HT1080 (cell line): ENCODE measurements at regions not wholly inside any gene's neighbourhood (a gene's known extent, or its start where the extent isn't known, plus 50 kb on each side); places are given as distances from the start of the nearest gene placed in this dataset.

Source experiments
- DNase-seq: peaks from one replicate; pipeline ENCODE4 v3.0.0-alpha.2; 2015; ENCODE audit warnings: low read depth

DNA sequence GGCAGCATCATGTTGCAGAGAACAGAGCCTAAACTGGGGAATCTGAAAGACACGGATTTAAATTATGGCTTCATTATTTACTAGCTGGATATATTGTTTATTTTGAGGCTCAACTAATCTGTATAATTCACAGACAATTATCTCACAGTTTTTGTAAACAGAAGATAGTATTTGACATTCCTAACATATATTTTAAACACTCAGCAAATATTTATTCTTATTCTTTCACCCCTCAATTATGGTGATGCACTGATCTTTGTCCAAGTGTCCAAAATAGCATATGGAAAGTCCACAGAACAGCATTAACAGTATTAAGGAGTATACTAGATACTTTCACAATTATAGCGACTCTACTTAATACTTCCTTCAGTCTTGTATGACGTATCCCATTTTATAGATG lies 257.0 kb downstream of the ADGRG6 start:
- DNase-seq, result no peak

DNA sequence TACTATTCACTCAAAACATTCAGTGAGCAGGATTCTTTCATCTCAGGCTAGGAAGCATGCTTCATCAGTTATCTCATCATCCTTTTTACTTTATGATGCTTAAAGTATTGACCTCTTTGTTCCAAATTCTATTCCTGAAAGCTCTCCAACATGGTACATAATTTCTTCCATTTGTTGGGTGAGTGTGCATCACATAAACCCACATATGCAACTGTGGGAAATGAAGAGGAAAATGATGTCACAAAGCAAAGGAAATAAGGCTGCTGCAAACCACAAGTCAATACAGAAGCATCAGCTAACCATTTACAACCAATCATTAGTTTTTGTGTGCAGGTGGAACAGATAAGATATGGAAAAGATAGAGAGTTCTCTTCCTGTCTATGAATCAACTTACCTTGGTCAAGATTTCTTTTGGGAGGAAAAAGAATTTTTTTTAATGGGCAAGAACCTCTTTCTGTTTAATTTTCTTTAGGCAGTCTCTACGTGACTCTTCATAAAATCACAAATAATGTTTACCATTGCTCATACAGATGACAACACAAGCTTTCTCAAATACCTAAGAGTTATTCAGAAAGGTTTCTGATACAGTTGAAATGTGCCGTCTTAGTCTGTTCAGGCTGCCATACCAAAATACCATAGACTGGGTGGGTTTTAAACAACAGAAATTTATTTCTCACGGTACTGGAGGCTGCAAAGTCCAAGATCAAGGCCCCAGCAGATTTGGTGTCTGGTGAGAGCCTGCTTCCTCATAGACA lies 259.9 kb downstream of the ADGRG6 start:
- no peak for DNase-seq

DNA sequence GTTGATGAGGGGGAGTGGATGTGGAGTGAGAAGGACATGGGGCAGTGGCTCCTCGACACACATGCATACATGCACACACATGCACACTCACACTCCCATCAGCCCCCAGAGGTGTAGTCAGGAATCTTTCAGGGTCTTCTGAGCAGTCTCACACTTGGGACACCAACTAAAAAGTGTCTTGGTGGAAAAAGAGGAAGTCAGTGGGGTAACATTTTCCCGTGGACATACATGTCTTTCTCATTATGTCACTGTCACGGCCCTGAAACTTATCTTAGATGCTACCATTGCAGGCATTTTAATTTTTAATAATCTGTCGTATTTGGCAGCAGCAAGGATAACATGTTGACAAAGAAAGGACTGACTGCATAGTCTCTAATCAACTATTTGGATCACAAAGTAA lies 261.1 kb downstream of the ADGRG6 start:
- DNase-seq, result no peak

DNA sequence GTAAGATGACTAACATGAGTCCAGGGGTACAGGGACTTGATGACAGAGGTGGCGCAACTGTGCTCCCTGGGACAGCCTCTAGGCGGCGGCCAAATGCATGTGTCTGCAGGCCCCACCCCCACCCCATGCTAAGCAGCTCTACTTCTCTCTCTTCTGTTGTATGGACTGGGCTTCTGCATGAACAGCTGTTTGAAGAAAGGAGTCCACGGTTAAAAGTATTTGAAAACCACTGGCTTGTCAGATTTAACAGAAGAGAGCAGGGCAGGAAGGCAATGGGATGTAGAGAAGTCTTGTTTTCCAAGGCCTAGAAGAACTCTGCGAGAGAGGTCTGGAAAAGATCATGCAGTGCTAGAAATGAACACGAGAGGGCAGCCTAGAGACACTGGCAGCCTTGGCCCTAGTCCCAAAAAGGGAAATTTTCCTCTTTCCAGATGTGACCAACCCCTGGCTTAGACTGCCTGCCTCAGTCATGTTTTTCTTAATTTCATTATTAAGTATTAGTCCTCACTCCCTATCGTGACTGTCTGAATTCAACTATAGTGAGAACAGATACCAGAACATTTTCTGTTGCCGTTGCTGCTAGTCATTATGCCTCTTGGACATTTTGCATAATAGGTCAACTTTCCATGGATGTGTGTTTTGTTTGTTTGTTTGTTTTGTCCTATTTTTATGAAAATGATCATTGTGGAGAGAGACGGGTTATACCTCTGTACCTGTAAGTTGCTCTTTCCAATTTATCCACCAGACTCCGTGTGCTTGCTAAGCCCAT lies 265.0 kb downstream of the ADGRG6 start:
- DNase-seq, result peak; percentile 65

DNA sequence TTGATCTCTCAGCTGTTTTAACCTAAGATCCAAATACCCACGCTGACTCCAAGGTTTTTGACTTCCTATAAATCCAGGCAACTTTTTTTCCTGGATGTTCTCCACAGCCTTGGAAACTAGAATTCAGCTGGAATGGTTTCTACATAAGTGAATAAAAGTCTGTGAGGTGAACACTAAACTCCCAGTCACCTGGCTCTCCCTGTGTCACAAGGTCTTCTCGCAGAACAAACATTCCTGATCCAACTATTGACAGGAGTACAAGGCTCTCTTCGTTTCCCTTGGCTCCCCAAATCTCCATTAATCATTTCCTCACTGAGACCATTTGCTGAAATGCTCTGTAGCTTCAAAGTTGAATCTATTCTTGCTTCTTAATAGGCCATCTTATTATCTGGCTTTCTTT lies 265.7 kb downstream of the ADGRG6 start:
- no peak for DNase-seq

DNA sequence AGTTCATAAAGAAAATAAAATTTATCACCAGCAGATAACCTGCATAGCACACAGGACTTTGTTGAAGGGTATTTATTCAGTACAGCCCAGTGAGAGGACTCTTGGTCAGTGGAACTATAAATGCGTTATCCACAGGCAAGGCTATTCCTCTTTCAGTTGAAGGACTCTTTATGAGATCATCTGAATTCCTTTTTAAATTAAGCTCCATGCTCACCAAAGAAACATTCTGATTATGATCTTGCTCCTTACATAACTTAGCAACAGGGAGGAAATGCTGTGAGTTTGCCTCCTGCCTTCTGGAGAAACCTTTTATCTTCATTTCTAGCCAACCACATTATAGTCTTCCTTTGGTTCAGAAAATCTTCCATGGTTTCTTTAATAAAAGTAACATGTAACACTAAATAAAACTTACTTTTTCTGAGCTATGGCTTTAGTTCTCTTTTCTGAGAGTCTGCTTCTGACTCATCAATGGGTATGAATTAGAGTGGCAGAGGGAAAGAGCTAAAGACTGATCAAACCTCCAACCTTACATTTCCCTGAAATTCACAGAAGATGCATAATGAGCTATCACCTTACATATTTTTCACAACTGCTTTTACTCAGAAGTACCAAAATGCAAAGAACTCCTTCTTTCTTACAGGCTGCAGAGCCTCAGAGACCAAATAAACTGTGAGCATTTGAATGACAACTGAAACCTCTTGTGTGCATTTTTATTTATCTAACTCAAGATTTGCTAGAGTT lies 267.2 kb downstream of the ADGRG6 start:
- peak; percentile 39 for DNase-seq

DNA sequence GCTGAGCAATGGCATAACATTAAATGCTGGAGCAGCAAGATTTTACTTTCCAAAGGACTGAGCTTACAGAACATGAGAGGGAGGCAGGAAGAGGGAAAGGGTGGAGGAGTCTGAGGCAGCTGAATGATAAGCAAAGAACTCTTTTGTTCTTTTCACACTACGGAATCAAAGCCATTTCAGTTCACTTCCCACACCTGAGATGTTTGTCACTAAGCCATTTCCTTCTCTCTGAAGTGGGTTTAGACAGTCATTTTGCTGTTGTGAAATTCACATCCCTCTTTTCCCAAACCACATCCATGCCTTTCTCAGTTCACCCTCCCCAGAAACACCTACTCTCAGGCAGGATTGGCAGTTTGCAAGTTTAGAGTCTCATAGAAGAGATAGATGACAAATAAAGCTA lies 267.9 kb downstream of the ADGRG6 start:
- DNase-seq, result peak; percentile 82

DNA sequence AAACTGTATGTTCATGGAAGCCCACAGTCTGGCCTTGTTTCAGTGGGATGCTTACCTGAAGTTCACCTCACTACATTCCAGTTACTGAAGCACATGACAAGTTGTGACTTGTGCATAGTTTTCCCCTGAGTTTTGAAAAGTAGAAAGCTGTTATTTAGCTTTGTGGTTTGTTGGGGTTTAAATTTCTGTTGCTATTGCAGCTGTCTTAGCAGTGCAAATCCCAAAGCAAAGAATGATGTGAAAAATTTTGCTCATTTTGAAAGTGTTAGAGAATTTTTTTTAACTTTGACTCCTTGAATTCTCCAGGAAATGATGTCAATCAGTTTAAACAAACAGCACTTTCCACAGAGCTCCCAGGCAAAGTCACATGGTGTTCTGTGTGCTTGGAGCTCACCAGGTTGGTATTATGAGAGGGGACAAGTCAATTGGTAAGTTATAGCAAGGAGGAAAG lies 268.4 kb downstream of the ADGRG6 start:
- peak; percentile 79 for DNase-seq

DNA sequence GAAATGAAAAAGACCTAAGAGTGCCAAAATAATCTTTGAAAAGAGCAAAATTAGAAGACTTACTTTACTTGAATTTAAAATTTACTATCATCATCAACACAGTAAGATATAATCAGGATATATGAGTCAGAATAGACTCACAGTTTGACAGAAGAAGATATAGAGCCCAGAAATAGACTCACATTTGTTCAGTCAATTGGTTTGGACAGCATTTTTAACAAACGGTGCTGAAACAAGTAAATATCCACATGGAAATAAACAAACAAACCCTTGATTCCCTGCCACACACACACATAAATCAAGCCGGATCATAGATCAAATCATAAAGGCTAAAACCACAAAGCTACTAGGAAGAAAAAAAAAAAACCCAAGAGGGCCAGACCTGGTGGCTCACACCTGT lies 291.1 kb downstream of the ADGRG6 start:
- DNase-seq, result peak; percentile 19

DNA sequence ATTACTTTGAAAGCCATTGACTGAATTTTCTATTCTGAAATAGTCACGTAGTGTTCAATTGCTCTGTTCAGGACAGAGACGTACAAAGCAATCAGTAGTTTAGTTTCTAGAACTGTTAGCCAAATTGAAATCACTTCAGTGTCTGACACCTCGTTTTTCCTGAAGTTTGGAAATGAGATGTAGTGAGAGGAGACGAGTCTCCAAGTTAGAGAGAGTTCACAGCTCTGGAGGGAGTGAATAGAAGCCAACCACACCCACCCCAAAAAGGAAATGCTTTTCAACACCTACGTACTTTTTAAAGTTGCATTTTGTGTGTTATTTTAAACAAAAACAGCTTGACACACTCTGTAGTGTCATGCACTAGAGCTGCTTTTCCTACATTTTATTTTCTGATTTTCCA lies 296.0 kb downstream of the ADGRG6 start:
- DNase-seq, result no peak

DNA sequence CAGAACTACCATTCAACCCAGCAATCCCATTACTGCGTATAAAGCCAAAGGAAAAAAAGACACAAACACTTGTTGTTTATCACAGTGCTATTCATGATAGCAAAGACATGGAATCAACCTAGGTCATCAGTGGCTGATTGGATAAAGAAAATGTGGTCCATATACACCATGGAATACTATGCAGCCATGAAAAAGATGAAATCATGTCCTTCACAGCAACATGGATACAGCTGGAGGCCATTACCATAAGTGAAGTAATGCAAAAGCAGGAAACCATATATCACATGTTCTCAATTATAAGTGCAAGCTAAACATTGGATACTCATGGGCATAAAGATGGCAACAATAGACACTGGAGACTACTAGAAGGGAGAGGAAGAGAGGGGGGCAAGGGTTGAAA lies 299.6 kb downstream of the ADGRG6 start:
- no peak for DNase-seq

DNA sequence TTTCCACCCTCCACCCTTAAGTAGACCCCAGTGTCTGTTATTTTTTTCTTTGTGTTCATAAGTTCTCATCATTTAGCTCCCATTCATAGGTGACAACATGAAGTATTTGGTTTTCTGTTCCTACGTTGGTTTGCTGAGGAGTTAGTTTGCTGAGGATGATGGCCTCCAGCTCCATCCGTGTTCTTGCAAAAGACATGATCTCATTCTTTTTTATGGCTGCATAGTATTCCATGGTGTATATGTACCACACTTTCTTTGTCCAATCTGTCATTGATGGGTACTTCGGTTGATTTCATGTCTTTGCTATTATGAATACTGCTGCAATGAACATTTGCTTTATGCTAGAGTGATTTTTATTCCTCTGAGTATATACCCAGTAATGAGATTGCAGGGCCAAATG lies 301.2 kb downstream of the ADGRG6 start:
- DNase-seq, result no peak

DNA sequence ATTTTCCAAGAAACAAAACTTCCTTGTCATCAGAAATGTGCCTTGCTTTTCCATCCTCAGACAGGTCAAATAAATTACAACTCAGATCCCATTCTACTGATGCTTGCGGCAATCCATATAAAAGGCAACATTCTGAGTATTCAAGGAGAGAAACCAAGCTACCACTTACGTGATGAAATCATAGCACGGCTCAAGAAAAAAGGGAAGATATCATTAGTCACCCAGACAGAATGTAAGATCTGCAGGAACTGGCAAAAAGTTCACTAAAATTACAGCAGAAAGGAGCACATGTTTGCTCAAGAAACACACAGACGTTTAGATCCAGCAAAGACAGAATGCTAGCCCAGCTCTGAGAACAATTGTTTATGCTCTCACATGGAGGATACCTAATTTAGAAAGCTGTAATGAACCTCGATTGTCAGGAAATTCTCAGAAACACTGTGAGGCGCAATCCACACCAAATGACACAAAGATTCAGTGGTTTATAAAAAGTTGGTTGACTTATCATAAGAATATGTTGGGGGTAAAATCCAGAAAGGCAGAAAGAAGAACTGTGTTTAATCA lies 304.2 kb downstream of the ADGRG6 start:
- peak; percentile 73 for DNase-seq

DNA sequence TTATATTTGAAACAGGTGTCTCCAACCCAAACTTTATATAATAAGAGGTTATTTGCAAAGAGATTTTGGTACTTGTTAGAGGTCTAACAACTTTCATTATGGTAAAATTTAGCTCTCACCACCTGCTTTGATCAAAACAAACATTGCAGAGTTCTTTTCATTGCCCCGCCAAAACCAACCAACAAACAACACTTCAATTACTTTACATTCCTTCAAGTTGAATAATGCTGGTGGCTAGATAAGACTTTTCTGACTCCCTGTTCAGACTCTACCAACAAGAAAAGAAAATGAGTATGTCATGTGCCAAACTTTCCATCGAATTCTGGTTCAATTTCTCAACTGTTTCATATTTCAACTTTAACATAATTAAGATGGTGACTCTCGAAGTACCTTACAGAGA lies 311.1 kb downstream of the ADGRG6 start:
- DNase-seq, result no peak

DNA sequence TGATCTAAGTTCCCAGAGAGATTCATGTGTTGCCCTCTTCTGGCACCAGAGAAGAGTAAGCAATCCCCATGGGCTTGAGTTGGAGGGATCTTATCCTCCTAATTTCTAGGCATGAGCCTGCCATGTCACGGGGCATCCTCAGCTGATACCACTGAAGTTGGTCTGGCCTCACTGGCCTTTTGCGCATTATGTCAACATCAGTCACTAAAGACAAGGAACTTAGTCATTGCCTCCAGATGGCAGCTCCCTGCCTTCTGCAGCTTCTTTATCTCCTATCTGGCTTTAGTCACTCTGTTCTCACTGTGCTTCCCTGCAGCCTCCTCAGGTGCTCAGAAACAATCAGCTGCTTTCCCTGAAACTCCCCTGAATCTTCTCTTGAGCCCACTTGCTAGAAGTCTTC lies 312.2 kb downstream of the ADGRG6 start:
- DNase-seq, result peak; percentile 61

DNA sequence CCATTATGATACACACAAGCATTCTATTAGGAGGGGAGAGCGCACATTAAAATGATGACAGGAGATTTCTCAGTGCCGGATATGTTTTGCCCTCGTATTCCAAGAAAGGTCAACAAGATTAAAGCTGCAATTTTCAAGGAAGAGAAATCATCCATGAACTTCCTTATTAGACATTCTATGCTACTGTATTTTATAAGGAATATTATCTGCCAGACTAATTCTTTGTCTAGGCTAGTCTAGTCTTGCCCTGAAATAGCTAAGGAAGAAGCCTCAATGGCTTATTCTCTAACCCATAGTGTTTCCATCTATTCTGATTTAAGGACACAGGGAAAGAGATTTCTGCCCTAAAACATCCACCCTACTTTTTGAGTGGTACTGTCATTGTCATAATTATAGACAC lies 315.4 kb downstream of the ADGRG6 start:
- DNase-seq, result no peak

DNA sequence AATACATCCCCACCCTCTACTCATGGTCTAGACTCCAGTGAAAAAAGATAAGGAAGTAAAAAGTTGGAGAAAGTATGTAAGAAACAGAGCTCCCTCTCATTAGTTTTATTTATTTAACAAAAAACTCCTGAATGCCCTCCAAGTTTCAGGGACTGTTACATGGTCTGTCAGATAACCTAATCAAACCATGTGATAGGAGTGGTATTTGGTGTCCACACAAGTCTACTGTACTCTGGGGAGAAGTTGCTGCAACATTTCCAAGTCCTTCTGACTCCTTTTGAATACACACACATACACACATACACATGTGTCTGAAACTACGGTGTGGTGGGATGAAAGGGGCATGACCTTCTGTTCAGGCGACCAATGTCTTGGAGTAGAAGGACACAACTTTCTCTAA lies 320.0 kb downstream of the ADGRG6 start:
- DNase-seq, result no peak

DNA sequence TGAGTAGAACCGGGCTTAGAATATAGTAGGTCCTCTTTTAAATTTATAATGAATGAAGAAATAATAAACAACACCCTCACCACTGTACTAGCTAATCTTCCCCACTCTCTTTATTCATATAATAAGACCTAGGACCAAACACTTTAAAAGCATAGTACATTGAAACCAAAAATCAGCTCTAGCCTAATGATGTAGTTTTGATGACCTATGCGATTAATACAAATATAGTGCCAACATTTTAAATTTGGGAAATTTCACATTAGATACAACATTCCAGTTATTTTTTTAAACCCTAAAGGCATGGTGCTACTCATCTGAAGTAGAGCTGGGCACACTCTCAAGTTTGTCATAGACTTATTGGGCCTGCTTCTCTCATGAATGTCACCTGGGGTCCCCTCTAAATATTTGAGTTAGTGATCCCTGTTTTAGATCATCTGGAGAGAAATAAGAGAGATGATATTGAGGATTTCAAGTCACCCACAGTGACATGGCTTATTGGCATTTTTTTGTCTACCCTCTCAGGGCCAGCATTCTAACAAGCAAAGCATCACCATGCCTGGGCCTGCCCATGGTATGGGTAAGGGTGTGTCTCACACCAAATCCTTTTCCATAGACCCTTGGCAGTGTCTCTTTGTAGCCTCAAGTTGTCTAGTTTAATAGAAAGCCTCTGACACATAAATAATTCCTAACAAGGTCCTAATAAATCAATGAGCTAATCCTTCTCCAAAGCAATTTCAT lies 319.8 kb downstream of the HIVEP2 start:
- no peak for DNase-seq

DNA sequence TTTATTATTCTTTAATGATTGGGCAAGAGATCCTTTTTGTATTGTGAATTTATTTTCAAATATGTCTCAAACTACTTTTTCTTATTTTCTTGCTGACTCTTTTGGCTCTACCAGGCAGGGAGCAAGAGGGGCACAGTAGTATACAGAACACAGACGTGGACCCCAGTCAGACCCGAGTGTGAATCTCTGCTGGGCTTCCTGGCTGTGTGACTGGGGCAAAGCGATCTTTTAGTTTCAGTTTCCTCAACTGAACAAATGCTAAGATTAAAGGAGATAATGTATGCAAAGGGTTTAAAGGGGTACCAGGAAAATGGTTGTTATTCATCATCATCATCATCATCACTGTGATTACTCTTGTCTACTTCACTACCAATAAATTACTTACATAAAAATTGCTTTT lies 317.5 kb downstream of the HIVEP2 start:
- DNase-seq, result no peak

DNA sequence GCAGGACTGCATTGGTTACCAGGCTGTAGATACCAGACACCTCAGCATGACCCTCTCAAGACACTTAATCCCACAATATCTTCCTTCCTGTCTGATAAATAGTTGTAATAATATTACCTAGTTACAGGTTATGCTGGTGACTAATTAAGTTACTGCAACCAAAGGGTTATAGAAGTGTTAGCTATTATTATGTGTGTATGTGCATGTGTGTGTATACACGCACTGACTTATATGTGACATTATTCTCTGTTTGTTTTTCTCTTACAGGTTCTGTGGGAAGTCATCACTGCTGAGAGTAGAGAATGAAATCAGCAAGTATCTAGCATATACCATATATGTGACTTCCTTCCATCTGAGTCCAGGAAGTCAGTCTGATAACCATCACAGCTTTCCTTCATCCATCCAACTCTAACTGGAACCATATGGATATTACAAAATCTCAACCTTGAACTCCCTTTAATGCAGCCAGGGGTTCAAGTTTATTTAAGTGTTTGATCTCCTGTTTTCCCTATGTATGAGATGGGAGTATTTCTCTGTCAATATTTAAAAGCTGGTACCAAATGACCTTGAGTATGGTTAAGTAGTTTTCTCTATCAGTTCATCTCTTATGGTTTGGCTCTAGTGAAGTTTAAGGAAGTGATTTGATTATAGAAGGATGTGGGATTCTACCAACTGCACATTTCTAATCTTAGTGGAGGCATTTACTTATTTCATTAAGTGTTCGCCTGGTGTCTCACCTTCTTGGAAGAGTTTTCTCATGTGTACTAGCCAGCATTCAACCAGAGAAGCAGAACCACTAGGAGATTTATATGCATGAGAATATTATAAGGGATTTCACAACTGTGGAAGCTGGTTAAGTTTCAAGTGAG lies 313.2 kb downstream of the HIVEP2 start:
- DNase-seq, result no peak
